ENCODE measurements at regions not wholly inside any gene's neighbourhood (a gene's known extent, or its start where the extent isn't known, plus 50 kb on each side); places are given as distances from the start of the nearest gene placed in this dataset.
"Not testable (repeated sequence)": the region's sequence is repeated elsewhere in the genome, so short reads cannot be mapped to it uniquely, and the experiment has no call there.

GRCh38 chr21:15278279-15278678 is 213.5 kb upstream of the NRIP1 start:
- DNase-seq (ENCODE audit: low read depth in 2 of 2): no peak

- no peak for DNase-seq (ENCODE audit: low read depth in 2 of 2)
Measured at GRCh38 chr21:15278851-15279250, 214.1 kb upstream of the NRIP1 start.

- DNase-seq (ENCODE audit: low read depth in 2 of 2): no peak
Measured at GRCh38 chr21:15279482-15279881, 214.7 kb upstream of the NRIP1 start.

GRCh38 chr21:15281714-15282113 is 216.9 kb upstream of the NRIP1 start:
- DNase-seq (ENCODE audit: low read depth in 2 of 2): no peak

- no peak for DNase-seq (ENCODE audit: low read depth in 2 of 2)
Measured at GRCh38 chr21:15282665-15283064, 217.9 kb upstream of the NRIP1 start.

- DNase-seq (ENCODE audit: low read depth in 2 of 2): no peak
Measured at GRCh38 chr21:15283138-15283537, 218.3 kb upstream of the NRIP1 start.

- no peak for DNase-seq (ENCODE audit: low read depth in 2 of 2)
Measured at GRCh38 chr21:15283789-15284188, 219.0 kb upstream of the NRIP1 start.

- DNase-seq (ENCODE audit: low read depth in 2 of 2): no peak
Measured at GRCh38 chr21:15285556-15285955, 220.8 kb upstream of the NRIP1 start.

GRCh38 chr21:15289246-15289645 is 224.4 kb upstream of the NRIP1 start:
- no peak for DNase-seq (ENCODE audit: low read depth in 2 of 2)

GRCh38 chr21:15289896-15290841 is 225.4 kb upstream of the NRIP1 start:
- no peak for DNase-seq (ENCODE audit: low read depth in 2 of 2)

GRCh38 chr21:15291621-15292266 is 226.9 kb upstream of the NRIP1 start:
- DNase-seq (ENCODE audit: low read depth in 2 of 2): no peak

GRCh38 chr21:15293240-15293639 is 228.4 kb upstream of the NRIP1 start:
- DNase-seq (ENCODE audit: low read depth in 2 of 2): no peak

- no peak for DNase-seq (ENCODE audit: low read depth in 2 of 2)
Measured at GRCh38 chr21:15295875-15296274, 231.1 kb upstream of the NRIP1 start.

GRCh38 chr21:15297824-15298223 is 233.0 kb upstream of the NRIP1 start:
- DNase-seq (ENCODE audit: low read depth in 2 of 2): no peak

GRCh38 chr21:15298306-15298705 is 233.5 kb upstream of the NRIP1 start:
- no peak for DNase-seq (ENCODE audit: low read depth in 2 of 2)

- not testable (repeated sequence) for DNase-seq (ENCODE audit: low read depth in 2 of 2)
Measured at GRCh38 chr21:15298755-15299154, 234.0 kb upstream of the NRIP1 start.

GRCh38 chr21:15300131-15300530 is 235.3 kb upstream of the NRIP1 start:
- no peak for DNase-seq (ENCODE audit: low read depth in 2 of 2)

GRCh38 chr21:15301014-15301413 is 236.2 kb upstream of the NRIP1 start:
- no peak for DNase-seq (ENCODE audit: low read depth in 2 of 2)

GRCh38 chr21:15301736-15302135 is 236.9 kb upstream of the NRIP1 start:
- no peak for DNase-seq (ENCODE audit: low read depth in 2 of 2)

- DNase-seq (ENCODE audit: low read depth in 2 of 2): no peak
Measured at GRCh38 chr21:15306271-15306670, 241.5 kb upstream of the NRIP1 start.

GRCh38 chr21:15308333-15308732 is 243.5 kb upstream of the NRIP1 start:
- no peak for DNase-seq (ENCODE audit: low read depth in 2 of 2)

- DNase-seq (ENCODE audit: low read depth in 2 of 2): no peak
Measured at GRCh38 chr21:15309022-15309590, 244.3 kb upstream of the NRIP1 start.

GRCh38 chr21:15309721-15310120 is 244.9 kb upstream of the NRIP1 start:
- no peak for DNase-seq (ENCODE audit: low read depth in 2 of 2)
